Naive thymus-derived CD8-positive, alpha-beta T cell (primary cell): ENCODE measurements at regions not wholly inside any gene's neighbourhood (a gene's known extent, or its start where the extent isn't known, plus 50 kb on each side); places are given as distances from the start of the nearest gene placed in this dataset.

Experiments
- ATAC-seq, 2 donors: fragments of 150-1000 bp; cut with Tn5 transposase in 1 of 2; sonication (Bioruptor Pico), chemical (Tn5 transposase) in 1 of 2; 1 replicate in 1 of 2; 2 replicates in 1 of 2; pipeline ENCODE4 v1.10.0; 2021; ENCODE audit warnings: mild to moderate bottlenecking in 2 of 2, moderate library complexity in 2 of 2
- POLR2A ChIA-PET: fragments of 350-600 bp; sonication (Branson Sonifier 250); formaldehyde crosslinking; loops from one replicate; lab custom pipeline; 2021; ENCODE audit warnings: antibody characterized with exemption; lab: Charles Lee
- DNase-seq, 10 donors: peaks; one replicate each; pipeline versions ENCODE4 v3.0.0 to v3.0.0-alpha.2; 2020 to 2022
- H3K27ac Mint-ChIP-seq, 10 donors: one replicate each; pipeline ENCODE4 v1.8.0; 2020 to 2022; ENCODE audit warnings: mild to moderate bottlenecking in 10 of 10, mixed read lengths in 10 of 10, moderate library complexity in 4 of 10, inconsistent platforms in 1 of 10
- H3K27me3 Mint-ChIP-seq, 5 donors: one replicate each; pipeline ENCODE4 v1.8.0; 2021 to 2022; ENCODE audit warnings: mixed read lengths in 5 of 5
- H3K36me3 Mint-ChIP-seq, 3 donors: one replicate each; pipeline ENCODE4 v1.8.0; 2020 to 2022; ENCODE audit warnings: mixed read lengths in 3 of 3, mild to moderate bottlenecking in 2 of 3, inconsistent platforms in 1 of 3
- H3K4me1 Mint-ChIP-seq, 4 donors: one replicate each; pipeline ENCODE4 v1.8.0; 2021 to 2022; ENCODE audit warnings: mixed read lengths in 4 of 4
- H3K4me3 Mint-ChIP-seq, 10 donors: one replicate each; pipeline ENCODE4 v1.8.0; 2020 to 2022; ENCODE audit warnings: mild to moderate bottlenecking in 10 of 10, mixed read lengths in 10 of 10, moderate library complexity in 6 of 10, inconsistent platforms in 1 of 10
- H3K9me3 Mint-ChIP-seq, 9 donors: one replicate each; pipeline ENCODE4 v1.8.0; 2020 to 2022; ENCODE audit warnings: mixed read lengths in 9 of 9, mild to moderate bottlenecking in 3 of 9, inconsistent platforms in 1 of 9, moderate library complexity in 1 of 9

DNA sequence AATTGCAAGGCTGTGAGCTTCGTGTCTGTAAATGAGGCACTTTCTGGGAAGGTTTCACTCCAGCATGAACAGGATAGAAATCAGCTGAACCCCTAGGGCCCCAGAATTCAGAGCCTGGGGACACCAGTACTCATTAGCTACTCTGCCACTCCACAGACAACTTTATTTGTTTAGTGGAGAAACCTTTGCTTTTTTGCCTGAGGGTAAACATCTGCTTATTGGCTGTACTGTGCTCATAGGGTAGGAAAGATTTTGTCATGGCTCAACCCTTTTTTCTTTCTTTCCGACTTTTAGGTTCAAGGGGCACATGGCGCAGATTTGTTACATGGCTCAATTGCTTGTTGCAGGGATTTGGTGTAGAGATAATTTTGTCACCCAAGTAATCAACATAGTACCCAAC lies 138.4 kb upstream of the BACE2 start:
- no peaks in the 10 kb centered on the region for H3K4me1 Mint-ChIP-seq
- POLR2A ChIA-PET: no interaction called here
- no peak for ATAC-seq
- H3K27ac Mint-ChIP-seq: no peak overlapping the region
- DNase-seq: no peak
- no peaks in the 10 kb centered on the region for H3K36me3 Mint-ChIP-seq
- peaks cover 0 to 11% (median 0%) of the 10 kb centered on the region in 9 donors for H3K9me3 Mint-ChIP-seq
- no peak overlapping the region for H3K4me3 Mint-ChIP-seq
- peaks cover 11 to 50% (median 18%) of the 10 kb centered on the region in 5 donors for H3K27me3 Mint-ChIP-seq

DNA sequence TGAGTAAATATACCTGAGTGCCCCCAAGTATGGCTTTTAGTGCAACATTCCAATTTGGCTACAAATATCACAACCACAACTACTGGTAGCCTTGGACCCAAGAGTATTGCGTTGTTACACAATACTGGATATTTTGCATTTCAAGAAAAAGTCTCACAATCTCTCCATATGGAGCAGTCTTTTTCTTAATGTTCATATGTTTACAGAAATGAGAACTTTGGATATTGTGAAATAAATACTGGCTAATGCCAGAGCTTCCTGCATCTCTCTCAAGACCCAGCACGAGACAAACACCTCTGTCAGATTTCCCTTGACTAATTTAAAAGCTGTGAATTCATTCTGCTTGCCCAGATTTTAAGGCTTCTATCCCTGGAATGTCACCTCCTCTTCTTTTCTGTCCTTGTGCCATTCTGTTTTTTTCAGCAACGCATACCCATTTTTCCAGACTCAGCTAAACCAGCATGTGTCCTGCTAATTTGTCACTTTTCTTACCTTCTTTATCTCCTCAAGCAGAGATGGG lies 136.2 kb upstream of the BACE2 start:
- Mint-ChIP-seq H3K27ac (no peak overlapping the region), H3K36me3 (no peaks in the 10 kb centered on the region), H3K27me3 (peaks cover 14 to 61% (median 22%) of the 10 kb centered on the region in 5 donors), H3K4me1 (no peaks in the 10 kb centered on the region), H3K4me3 (no peak overlapping the region), H3K9me3 (peaks cover 0 to 11% (median 0%) of the 10 kb centered on the region in 9 donors)
- POLR2A ChIA-PET: no interaction called here
- DNase-seq (no peak), ATAC-seq (no peak)

DNA sequence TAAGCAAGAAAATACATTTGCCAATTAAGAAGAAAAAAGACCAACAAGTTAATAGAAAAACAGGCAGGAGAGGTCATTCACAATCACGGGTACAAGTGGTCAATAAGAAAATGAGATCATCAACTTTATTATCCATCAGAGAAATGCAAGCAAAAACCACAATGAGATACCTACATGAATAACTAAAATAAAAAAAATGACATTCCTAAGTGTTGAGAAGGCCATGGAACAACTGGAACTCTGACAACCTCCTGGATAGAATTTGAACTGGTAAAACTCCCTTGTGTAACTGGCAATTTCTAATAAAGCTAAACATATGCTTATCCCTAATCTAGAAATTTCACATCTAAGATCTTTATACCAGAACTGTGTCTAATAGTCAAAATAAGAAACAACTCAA lies 135.4 kb upstream of the BACE2 start:
- no peak for DNase-seq
- POLR2A ChIA-PET: no interaction called here
- H3K9me3 Mint-ChIP-seq: peaks cover 0 to 11% (median 0%) of the 10 kb centered on the region in 9 donors
- no peaks in the 10 kb centered on the region for H3K36me3 Mint-ChIP-seq
- H3K27me3 Mint-ChIP-seq: peaks cover 14 to 61% (median 24%) of the 10 kb centered on the region in 5 donors
- no peak for ATAC-seq
- no peak overlapping the region for H3K4me3 Mint-ChIP-seq
- H3K4me1 Mint-ChIP-seq: no peaks in the 10 kb centered on the region
- no peak overlapping the region for H3K27ac Mint-ChIP-seq

DNA sequence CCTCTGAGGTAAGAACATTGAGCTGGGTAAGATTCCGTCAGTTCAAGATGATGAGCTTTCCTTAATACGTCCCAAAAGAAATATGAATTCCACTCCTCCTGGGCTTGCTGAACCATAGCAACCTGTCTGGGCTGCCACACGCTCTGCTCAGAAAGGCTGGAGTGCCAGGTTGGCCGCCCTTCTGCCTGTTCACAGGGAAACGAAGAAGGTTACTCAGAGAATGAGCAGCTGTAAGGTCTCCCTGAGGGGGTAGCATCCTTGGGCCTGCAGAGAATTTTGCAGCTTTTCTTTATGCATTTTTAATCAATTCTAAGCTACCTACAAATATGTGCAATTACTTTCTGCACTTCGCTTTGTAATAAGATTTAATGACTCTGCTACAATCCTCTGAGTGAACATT lies 130.7 kb upstream of the BACE2 start:
- Mint-ChIP-seq H3K27me3 (peaks cover 4 to 26% (median 16%) of the 10 kb centered on the region in 5 donors), H3K27ac (no peak overlapping the region), H3K9me3 (peaks cover 0 to 2% (median 0%) of the 10 kb centered on the region in 9 donors), H3K4me1 (no peaks in the 10 kb centered on the region), H3K36me3 (no peaks in the 10 kb centered on the region), H3K4me3 (no peak overlapping the region)
- ATAC-seq (no peak), DNase-seq (no peak)
- POLR2A ChIA-PET: no interaction called here

DNA sequence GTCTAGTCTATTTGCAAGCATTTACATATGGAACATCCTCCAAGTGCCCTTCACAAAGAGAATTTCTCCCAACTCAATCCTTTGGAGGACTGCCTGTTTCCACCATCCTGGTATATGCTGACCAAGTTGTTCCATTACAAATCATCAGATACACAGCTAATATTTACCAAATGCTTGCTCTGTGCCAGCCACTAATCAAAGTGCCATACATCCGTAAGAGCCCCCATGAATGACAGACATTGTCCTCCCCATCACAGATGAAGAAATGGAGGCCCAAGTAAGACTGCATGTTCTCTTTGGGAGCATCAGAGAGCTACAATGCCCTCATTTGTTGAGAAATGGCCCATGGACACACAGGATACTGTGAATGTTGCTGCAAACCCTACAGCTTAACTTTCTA lies 130.0 kb upstream of the BACE2 start:
- no peak for DNase-seq
- no peaks in the 10 kb centered on the region for H3K36me3 Mint-ChIP-seq
- no peak overlapping the region for H3K4me3 Mint-ChIP-seq
- H3K9me3 Mint-ChIP-seq: no peaks in the 10 kb centered on the region
- POLR2A ChIA-PET: no interaction called here
- peaks cover 4 to 26% (median 14%) of the 10 kb centered on the region in 5 donors for H3K27me3 Mint-ChIP-seq
- no peaks in the 10 kb centered on the region for H3K4me1 Mint-ChIP-seq
- no peak for ATAC-seq
- no peak overlapping the region for H3K27ac Mint-ChIP-seq

DNA sequence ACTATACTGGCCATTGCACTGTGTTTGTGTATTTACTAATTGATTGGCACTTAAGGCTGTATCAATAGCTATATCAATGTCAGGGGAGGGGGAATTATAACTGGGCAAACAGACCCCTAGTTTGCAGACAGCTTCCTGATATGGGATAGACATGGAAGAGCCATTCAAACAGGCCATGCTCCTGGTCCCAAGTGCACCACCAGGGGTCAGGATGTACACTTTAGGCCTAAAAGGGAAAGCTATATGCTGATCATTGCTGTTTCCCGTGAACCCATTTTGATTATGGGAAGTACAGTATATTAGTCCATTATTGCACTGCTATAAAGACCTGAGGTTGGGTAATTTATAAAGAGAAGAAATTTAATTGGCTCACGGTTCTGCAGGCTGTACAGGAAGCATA lies 124.9 kb upstream of the BACE2 start:
- Mint-ChIP-seq H3K9me3 (no peaks in the 10 kb centered on the region), H3K4me3 (no peak overlapping the region), H3K36me3 (no peaks in the 10 kb centered on the region), H3K4me1 (peaks cover 0 to 6% (median 2%) of the 10 kb centered on the region in 4 donors), H3K27me3 (peaks cover 5 to 26% (median 12%) of the 10 kb centered on the region in 5 donors), H3K27ac (no peak overlapping the region)
- DNase-seq (no peak), ATAC-seq (no peak)
- POLR2A ChIA-PET: no interaction called here

DNA sequence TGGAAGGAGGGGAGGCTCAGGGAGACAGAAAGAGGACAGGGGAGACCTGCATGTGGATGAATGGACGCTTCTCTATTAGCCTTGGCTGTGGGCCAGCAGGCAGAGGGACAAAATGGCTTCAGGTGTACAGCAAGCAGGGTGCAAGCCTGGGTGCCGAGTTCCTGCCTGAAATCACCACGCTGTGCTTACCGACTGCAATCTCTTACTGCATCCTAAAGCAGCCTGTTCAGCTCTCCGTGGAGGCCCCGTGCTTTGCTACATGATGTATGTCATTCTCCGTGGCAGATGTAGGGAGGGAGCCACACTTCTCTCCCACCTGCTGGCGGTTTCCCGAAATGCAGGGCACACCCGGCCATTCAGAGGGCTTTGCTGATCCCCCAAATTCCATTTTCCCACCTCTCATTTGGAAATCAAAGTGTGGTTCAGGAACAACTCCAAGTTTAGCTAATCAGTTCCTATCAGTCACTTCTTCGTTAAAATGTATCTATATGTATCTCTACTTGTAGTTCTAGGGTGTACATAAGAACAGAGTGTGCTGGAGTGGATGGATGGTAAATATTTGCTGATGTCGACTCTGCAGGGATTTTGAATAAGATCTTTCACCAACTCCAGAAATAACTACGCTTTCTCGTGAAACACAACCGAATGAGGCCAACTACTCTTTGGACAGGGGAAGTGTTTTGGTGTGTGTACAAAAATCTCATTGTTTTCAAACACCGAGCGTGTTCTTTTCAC lies 122.3 kb upstream of the BACE2 start:
- no peak for DNase-seq
- H3K9me3 Mint-ChIP-seq: no peaks in the 10 kb centered on the region
- ATAC-seq: no peak
- H3K27me3 Mint-ChIP-seq: peaks cover 1 to 37% (median 12%) of the 10 kb centered on the region in 5 donors
- H3K4me3 Mint-ChIP-seq: peak overlapping the region in 1 of 10 donors; percentile 19
- H3K4me1 Mint-ChIP-seq: peaks cover 0 to 6% (median 2%) of the 10 kb centered on the region in 4 donors
- no peaks in the 10 kb centered on the region for H3K36me3 Mint-ChIP-seq
- no peak overlapping the region for H3K27ac Mint-ChIP-seq
- POLR2A ChIA-PET: no interaction called here

DNA sequence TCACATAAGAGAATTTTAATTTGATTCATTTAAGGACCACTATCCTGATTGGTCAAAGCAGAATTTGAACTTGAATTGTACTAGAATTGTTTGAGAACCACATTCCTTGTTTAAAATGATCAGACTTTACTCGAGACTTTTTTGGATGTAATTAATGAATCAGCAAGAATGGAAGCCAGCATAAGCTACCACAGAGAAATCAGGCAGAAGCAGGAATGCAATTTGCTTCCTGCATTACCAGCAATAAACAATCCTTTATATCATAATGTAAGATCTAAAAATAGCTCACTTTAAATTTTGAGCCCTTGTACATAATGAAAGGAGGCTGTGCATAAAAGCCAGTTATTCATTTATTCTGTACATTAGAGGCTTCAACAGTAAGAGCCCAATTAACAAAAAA lies 119.8 kb upstream of the BACE2 start:
- POLR2A ChIA-PET: no interaction called here

DNA sequence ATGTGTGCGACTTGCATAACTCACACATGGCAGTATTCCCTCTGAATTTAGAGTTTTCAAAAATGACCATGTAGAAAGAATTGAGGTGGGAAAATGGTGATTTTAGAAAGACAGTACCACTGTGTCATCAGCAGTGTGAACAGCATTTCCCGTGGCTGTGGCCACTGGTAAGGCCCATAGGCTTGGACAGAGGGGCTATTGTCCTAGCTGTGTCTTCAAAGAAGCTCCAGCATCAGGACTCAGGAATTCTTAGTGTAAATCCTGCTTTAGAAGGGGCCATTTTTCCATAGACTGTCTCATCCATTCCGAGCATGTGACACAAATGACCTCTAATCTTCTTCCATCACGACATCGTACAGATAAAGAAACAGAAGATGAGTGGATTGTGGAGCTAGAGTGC lies 119.3 kb upstream of the BACE2 start:
- no peaks in the 10 kb centered on the region for H3K9me3 Mint-ChIP-seq
- no peak overlapping the region for H3K27ac Mint-ChIP-seq
- POLR2A ChIA-PET: interaction anchor here (0.7 kb wide), 1 partner anchor 12 kb away, joined by 4 read pairs; no protein-coding TSS in a partner anchor
- H3K36me3 Mint-ChIP-seq: no peaks in the 10 kb centered on the region
- H3K27me3 Mint-ChIP-seq: peaks cover 1 to 31% (median 12%) of the 10 kb centered on the region in 5 donors
- H3K4me3 Mint-ChIP-seq: no peak overlapping the region
- ATAC-seq (no peak), DNase-seq (no peak)
- H3K4me1 Mint-ChIP-seq: peaks cover 0 to 6% (median 2%) of the 10 kb centered on the region in 4 donors

More for the DNA sequence above, 119.8 kb upstream of the BACE2 start:
- H3K27me3 Mint-ChIP-seq: peaks cover 1 to 33% (median 12%) of the 10 kb centered on the region in 5 donors
- peaks cover 0 to 6% (median 2%) of the 10 kb centered on the region in 4 donors for H3K4me1 Mint-ChIP-seq
- H3K27ac Mint-ChIP-seq: no peak overlapping the region
- no peak for DNase-seq
- H3K36me3 Mint-ChIP-seq: no peaks in the 10 kb centered on the region
- no peaks in the 10 kb centered on the region for H3K9me3 Mint-ChIP-seq
- no peak overlapping the region for H3K4me3 Mint-ChIP-seq
- ATAC-seq: no peak

DNA sequence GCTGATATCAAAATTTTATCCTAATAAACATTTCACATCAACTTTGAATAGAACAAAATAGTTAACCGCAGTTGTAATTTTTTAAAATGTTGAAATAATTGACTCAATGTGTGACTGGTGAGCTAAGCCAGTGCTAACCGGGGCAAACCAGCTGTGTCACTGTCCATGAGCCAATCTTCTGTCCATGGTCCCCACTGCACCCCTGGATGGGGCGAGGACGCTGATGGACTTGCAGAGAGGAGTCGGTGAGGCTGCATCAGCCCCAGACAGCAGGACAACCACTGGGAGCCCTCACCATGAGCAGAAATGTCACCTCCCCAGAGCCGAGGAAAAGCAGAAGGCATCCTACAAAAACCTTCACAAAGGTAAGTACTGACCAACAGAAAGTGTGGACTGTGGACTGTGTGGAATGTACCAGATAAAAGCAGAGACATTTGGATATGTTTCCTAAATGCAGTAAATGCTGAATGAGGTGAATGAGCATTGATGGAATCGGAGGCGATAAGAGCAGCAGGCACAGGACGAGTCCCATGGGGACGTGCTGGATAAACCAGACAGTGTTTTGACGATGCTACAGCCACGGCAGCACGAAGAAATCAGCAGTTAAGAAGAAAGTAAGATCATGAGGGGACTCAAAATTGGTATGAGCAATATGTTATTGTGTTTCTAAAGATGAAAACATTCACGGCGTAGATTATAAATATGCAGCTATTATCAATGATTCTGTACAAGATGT lies 115.0 kb upstream of the BACE2 start:
- ATAC-seq (no peak), DNase-seq (no peak)
- POLR2A ChIA-PET: no interaction called here
- Mint-ChIP-seq H3K4me1 (no peaks in the 10 kb centered on the region), H3K27me3 (peaks cover 0 to 16% (median 2%) of the 10 kb centered on the region in 5 donors), H3K4me3 (no peak overlapping the region), H3K27ac (no peak overlapping the region), H3K36me3 (no peaks in the 10 kb centered on the region), H3K9me3 (no peaks in the 10 kb centered on the region)

DNA sequence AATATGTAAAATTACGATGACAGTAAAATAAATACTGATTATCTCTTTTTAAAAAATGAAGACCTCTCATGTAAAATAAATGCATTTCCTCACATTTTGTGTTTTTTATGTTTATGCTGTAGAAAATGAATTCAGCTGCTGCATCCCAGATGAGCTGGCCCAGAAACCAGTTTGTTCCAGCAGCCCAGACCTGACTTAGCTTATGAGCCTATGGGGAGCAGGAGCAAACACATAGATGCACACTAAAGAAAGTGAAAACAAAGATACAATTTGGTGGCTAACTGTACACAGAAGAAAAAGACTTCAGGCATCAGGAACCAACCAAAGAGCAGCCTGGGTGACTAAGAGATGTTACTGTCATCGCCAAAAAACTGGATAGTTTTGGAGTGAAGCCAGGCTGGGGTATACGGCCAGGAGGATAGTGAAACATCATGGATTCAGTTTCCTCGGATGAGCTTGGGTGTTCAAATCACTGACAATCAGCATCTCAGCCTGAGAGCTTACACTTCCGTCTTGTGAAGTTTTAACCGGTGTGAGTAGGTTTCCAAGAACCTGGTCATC lies 113.9 kb upstream of the BACE2 start:
- no peaks in the 10 kb centered on the region for H3K36me3 Mint-ChIP-seq
- DNase-seq (no peak), ATAC-seq (no peak)
- no peak overlapping the region for H3K4me3 Mint-ChIP-seq
- peaks cover 0 to 16% (median 4%) of the 10 kb centered on the region in 5 donors for H3K27me3 Mint-ChIP-seq
- H3K27ac Mint-ChIP-seq: no peak overlapping the region
- POLR2A ChIA-PET: no interaction called here
- peaks cover 0 to 3% (median 0%) of the 10 kb centered on the region in 9 donors for H3K9me3 Mint-ChIP-seq
- H3K4me1 Mint-ChIP-seq: no peaks in the 10 kb centered on the region

DNA sequence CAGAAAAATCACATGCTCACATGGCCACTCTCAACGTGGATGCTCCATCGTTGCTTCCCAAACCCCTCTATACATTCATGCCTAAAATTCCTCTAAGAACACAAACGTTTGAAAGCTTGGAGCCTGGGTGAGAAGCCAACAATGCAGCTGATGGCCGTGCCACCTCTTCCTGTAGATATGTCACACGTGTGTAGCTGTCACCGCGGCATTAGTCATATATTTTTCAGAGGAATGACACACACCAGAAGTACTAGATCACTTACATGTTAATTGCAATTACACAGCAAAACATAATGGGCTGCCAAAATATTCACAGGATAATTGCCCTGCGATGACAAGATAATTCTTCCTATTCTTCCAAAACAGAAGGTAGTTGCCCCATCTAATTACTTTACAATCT lies 112.7 kb upstream of the BACE2 start:
- no peak for ATAC-seq

DNA sequence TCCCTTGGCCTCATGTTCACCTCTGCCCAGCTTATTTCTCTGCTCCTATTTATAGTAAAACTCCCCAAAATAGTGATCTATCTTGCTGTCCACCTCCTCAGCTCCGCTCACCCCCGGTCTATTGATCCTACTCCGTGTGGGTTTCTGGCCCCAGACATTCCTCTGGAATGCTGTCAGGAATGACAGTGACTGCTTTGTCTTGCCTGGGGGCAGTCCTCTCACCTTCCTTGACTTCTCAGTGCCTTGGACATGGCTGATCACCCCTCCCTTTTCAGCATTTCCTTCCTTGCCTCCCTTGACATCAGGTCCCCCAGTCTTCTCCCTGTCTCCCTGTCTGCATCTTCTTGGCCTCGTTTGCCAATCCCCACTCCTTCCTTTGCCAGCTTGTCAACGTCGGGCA lies 108.1 kb upstream of the BACE2 start:
- no peak overlapping the region for H3K4me3 Mint-ChIP-seq
- POLR2A ChIA-PET: no interaction called here
- no peak for DNase-seq
- no peaks in the 10 kb centered on the region for H3K4me1 Mint-ChIP-seq
- H3K27ac Mint-ChIP-seq: peak overlapping the region in 1 of 10 donors; percentile 79
- peaks cover 9 to 36% (median 26%) of the 10 kb centered on the region in 5 donors for H3K27me3 Mint-ChIP-seq
- H3K36me3 Mint-ChIP-seq: no peaks in the 10 kb centered on the region
- H3K9me3 Mint-ChIP-seq: peaks cover 0 to 3% (median 0%) of the 10 kb centered on the region in 9 donors
- no peak for ATAC-seq

More for the DNA sequence above, 112.7 kb upstream of the BACE2 start:
- Mint-ChIP-seq H3K36me3 (no peaks in the 10 kb centered on the region), H3K9me3 (peaks cover 0 to 3% (median 0%) of the 10 kb centered on the region in 9 donors), H3K27me3 (peaks cover 0 to 21% (median 8%) of the 10 kb centered on the region in 5 donors), H3K27ac (no peak overlapping the region), H3K4me1 (no peaks in the 10 kb centered on the region), H3K4me3 (no peak overlapping the region)
- POLR2A ChIA-PET: no interaction called here
- DNase-seq: no peak
